Keratinocyte (primary cell): ENCODE measurements at regions not wholly inside any gene's neighbourhood (a gene's known extent, or its start where the extent isn't known, plus 50 kb on each side); places are given as distances from the start of the nearest gene placed in this dataset.

Experiments used
- DNase-seq: peaks from one replicate; pipeline ENCODE4 v3.0.0-alpha.2; 2011; ENCODE audit warnings: low read depth, missing footprints, low spot score
- FAIRE-seq: peaks from 2 replicates; lab custom pipeline; 2011; peaks lifted over from hg19 to GRCh38; lab: Jason Lieb, UNC
- H2AFZ ChIP-seq: 2 replicates; pipeline ENCODE4 v1.6.0; 2012; ENCODE audit warnings: low read length, control low read depth, inconsistent platforms; ENCODE audit not compliant: control insufficient read depth
- H3K27ac ChIP-seq: 2 replicates; pipeline ENCODE4 v1.5.1; 2011; ENCODE audit warnings: low read length; ENCODE audit not compliant: control insufficient read depth, insufficient read depth
- H3K27me3 ChIP-seq: 3 replicates; pipeline ENCODE4 v1.6.0; 2011; ENCODE audit warnings: low read length; ENCODE audit not compliant: control insufficient read depth, insufficient read depth; ENCODE audit errors: extremely low read depth
- H3K36me3 ChIP-seq, 2 experiments: 2 replicates in 1 of 2; 3 replicates in 1 of 2; pipeline ENCODE4 v1.5.1; 2011; ENCODE audit warnings: low read length in 2 of 2, mild to moderate bottlenecking in 1 of 2; ENCODE audit not compliant: control insufficient read depth in 2 of 2, insufficient read depth in 2 of 2; ENCODE audit errors: extremely low read depth in 1 of 2
- H3K4me1 ChIP-seq: 3 replicates; pipeline ENCODE4 v1.5.1; 2011; ENCODE audit warnings: low read length; ENCODE audit not compliant: control insufficient read depth, insufficient read depth; ENCODE audit errors: extremely low read depth
- H3K4me2 ChIP-seq: 3 replicates; pipeline ENCODE4 v1.6.0; 2011; ENCODE audit warnings: low read depth, low read length; ENCODE audit not compliant: control insufficient read depth, insufficient read depth; ENCODE audit errors: extremely low read depth
- H3K4me3 ChIP-seq, 3 experiments: fragments of 200-600 bp in 1 of 3; sonication (generic) in 1 of 3; 2 replicates in 2 of 3; 3 replicates in 1 of 3; pipeline ENCODE4 v1.5.1; 2011 to 2016; ENCODE audit warnings: low read length in 3 of 3, mild to moderate bottlenecking in 3 of 3, control low read depth in 2 of 3, inconsistent platforms in 1 of 3, low read depth in 1 of 3, mixed read lengths in 1 of 3, mixed run types in 1 of 3, moderate library complexity in 1 of 3; ENCODE audit not compliant: control insufficient read depth in 2 of 3, insufficient read depth in 2 of 3; ENCODE audit errors: extremely low read depth in 1 of 3
- H3K79me2 ChIP-seq: 2 replicates; pipeline ENCODE4 v1.6.0; 2012; ENCODE audit warnings: low read length; ENCODE audit not compliant: control insufficient read depth, insufficient read depth
- H3K9ac ChIP-seq: 3 replicates; pipeline ENCODE4 v1.6.0; 2011; ENCODE audit warnings: low read length; ENCODE audit not compliant: control insufficient read depth, insufficient read depth; ENCODE audit errors: extremely low read depth
- H3K9me1 ChIP-seq: 3 replicates; pipeline ENCODE4 v1.6.0; 2011; ENCODE audit warnings: low read length; ENCODE audit not compliant: control insufficient read depth, insufficient read depth; ENCODE audit errors: extremely low read depth
- H3K9me3 ChIP-seq: 2 replicates; pipeline ENCODE4 v1.5.1; 2012; ENCODE audit warnings: low read depth, low read length; ENCODE audit not compliant: control insufficient read depth
- H4K20me1 ChIP-seq: 3 replicates; pipeline ENCODE4 v1.6.0; 2011; ENCODE audit warnings: low read length; ENCODE audit not compliant: control insufficient read depth, insufficient read depth; ENCODE audit errors: extremely low read depth
- EZH2 ChIP-seq: IDR thresholded peaks from one replicate; pipeline ENCODE4 v1.6.1; 2012; ENCODE audit warnings: inconsistent platforms, mild to moderate bottlenecking, low read length, moderate library complexity
- dilution Hi-C: fragments of 300-500 bp; cut with MboI; formaldehyde crosslinking; loops from one replicate; pipeline ENCODE4 v1.7.0; 2020; ENCODE audit warnings: low sequenced_read_pairs; ENCODE audit not compliant: extremely low pct_ligation_motif_present
- TF ChIP-seq, protein P1 (sequence below), 3 experiments: IDR thresholded peaks in 1 of 3; conservative IDR thresholded peaks in 1 of 3; optimal IDR thresholded peaks in 1 of 3; 2 replicates in 2 of 3; 3 replicates in 1 of 3; pipeline versions ENCODE3 to v1.5.1; 2011; ENCODE audit warnings: low read length in 3 of 3, mild to moderate bottlenecking in 3 of 3, moderate library complexity in 2 of 3, control low read depth in 1 of 3, inconsistent platforms in 1 of 3; ENCODE audit not compliant: insufficient read depth in 2 of 3; ENCODE audit errors: extremely low read depth in 1 of 3

DNA sequence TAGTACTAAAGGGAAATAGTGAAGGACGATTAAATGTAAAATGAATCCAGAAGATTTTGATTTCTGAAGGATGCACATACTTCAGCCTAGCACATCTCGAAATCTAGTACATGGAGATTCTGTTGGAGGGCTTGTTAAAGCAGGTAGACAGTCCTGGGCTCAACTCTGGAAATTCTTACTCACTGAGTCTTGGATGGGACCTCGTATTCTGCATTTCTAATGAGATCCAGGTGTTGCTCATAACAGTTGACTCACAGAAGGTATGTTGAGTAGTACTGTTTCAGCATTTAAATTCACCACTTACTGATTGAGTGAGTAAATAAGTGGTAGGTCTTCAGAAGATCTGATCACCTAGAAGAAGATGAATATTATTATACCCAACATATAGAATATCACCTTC, 623.4 kb upstream of the SGO1 start:
- Histone ChIP-seq H3K9me1 (no peaks in the 10 kb centered on the region), H3K9me3 (no peaks in the 10 kb centered on the region), H3K4me2 (no peak overlapping the region), H2AFZ (no peak overlapping the region), H3K4me3 (no peak overlapping the region), H4K20me1 (no peaks in the 10 kb centered on the region), H3K9ac (no peak overlapping the region), H3K36me3 (no peaks in the 10 kb centered on the region), H3K27me3 (no peaks in the 10 kb centered on the region), H3K79me2 (no peaks in the 10 kb centered on the region), H3K4me1 (no peaks in the 10 kb centered on the region), H3K27ac (no peak overlapping the region)
- FAIRE-seq (no peak), DNase-seq (no peak)
- TF ChIP-seq, protein P1, sequence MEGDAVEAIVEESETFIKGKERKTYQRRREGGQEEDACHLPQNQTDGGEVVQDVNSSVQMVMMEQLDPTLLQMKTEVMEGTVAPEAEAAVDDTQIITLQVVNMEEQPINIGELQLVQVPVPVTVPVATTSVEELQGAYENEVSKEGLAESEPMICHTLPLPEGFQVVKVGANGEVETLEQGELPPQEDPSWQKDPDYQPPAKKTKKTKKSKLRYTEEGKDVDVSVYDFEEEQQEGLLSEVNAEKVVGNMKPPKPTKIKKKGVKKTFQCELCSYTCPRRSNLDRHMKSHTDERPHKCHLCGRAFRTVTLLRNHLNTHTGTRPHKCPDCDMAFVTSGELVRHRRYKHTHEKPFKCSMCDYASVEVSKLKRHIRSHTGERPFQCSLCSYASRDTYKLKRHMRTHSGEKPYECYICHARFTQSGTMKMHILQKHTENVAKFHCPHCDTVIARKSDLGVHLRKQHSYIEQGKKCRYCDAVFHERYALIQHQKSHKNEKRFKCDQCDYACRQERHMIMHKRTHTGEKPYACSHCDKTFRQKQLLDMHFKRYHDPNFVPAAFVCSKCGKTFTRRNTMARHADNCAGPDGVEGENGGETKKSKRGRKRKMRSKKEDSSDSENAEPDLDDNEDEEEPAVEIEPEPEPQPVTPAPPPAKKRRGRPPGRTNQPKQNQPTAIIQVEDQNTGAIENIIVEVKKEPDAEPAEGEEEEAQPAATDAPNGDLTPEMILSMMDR (optimal IDR thresholded peaks at IDR 0.05 in 1 of 3, IDR thresholded peaks at IDR 0.05 in 1 of 3, conservative IDR thresholded peaks at IDR 0.05 in 1 of 3; ENCODE audit: extremely low read depth in 1 of 3, insufficient read depth in 2 of 3, low read length in 3 of 3) = no peak
- TF ChIP-seq EZH2 = no peak
- dilution Hi-C loops = no loop called here

DNA sequence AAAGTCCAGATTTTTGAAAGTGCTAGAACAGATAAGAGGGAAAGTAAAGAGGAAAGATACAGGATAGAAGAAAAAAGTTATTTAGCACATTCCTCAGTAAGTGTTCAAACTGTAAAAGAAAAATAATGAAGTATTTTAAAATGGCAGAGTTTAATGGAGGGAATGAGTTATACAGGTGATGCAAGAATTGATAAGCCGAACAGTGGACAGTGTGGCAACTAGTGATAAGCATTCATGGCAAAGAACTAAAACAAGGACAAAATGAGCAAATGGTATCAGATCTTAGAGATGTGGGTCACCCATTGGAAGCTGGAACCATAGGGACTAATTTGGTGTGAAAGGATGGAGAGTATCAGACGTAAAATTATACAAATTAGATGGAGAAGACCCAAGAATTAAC, 622.9 kb upstream of the SGO1 start:
- Histone ChIP-seq H3K4me2 (no peak overlapping the region), H3K9ac (no peak overlapping the region), H3K9me3 (no peaks in the 10 kb centered on the region), H3K79me2 (no peaks in the 10 kb centered on the region), H2AFZ (no peak overlapping the region), H3K4me1 (no peaks in the 10 kb centered on the region), H3K27ac (no peak overlapping the region), H3K9me1 (no peaks in the 10 kb centered on the region), H3K4me3 (no peak overlapping the region), H4K20me1 (no peaks in the 10 kb centered on the region), H3K27me3 (no peaks in the 10 kb centered on the region), H3K36me3 (no peaks in the 10 kb centered on the region)
- dilution Hi-C loops = no loop called here
- DNase-seq (no peak), FAIRE-seq (no peak)
- no peak for TF ChIP-seq EZH2
- TF ChIP-seq, protein P1 (optimal IDR thresholded peaks at IDR 0.05 in 1 of 3, IDR thresholded peaks at IDR 0.05 in 1 of 3, conservative IDR thresholded peaks at IDR 0.05 in 1 of 3; ENCODE audit: extremely low read depth in 1 of 3, insufficient read depth in 2 of 3, low read length in 3 of 3) = no peak
